Astrocyte of the cerebellum (primary cell): ENCODE measurements at regions not wholly inside any gene's neighbourhood (a gene's known extent, or its start where the extent isn't known, plus 50 kb on each side); places are given as distances from the start of the nearest gene placed in this dataset.

Source experiments
- DNase-seq: peaks from one replicate; pipeline ENCODE4 v3.0.0-alpha.2; 2011; ENCODE audit warnings: low read depth
- H3K4me3 ChIP-seq: 2 replicates; pipeline ENCODE4 v1.5.1; 2011; ENCODE audit warnings: mild to moderate bottlenecking, low read depth, low read length, moderate library complexity
- CTCF ChIP-seq: IDR thresholded peaks from 2 replicates; pipeline ENCODE4 v1.5.1; 2012; ENCODE audit warnings: low read length, low read depth, moderate library complexity, mild to moderate bottlenecking; ENCODE audit errors: missing control alignments
- in situ Hi-C: cut with HindIII; loops from 2 replicates; pipeline ENCODE4 v1.10.0; 2017; ENCODE audit warnings: low sequenced_read_pairs

GRCh38 chr4:186016796-186017195 is 52.2 kb upstream of the TLR3 start:
- in situ Hi-C loops = loop anchor here (5.0 kb wide), 1 partner anchor 94 kb away; no protein-coding TSS in a partner anchor
- no peak for DNase-seq
- no peak for TF ChIP-seq CTCF
- no peak overlapping the region for H3K4me3 ChIP-seq

GRCh38 chr4:186017801-186018200 is 51.2 kb upstream of the TLR3 start:
- DNase-seq = no peak
- TF ChIP-seq CTCF = no peak
- in situ Hi-C loops = loop anchor here (5.0 kb wide), 1 partner anchor 96 kb away; no protein-coding TSS in a partner anchor
- H3K4me3 ChIP-seq = no peak overlapping the region

- no peak overlapping the region for H3K4me3 ChIP-seq
- in situ Hi-C loops = loop anchor here (5.0 kb wide), 1 partner anchor 96 kb away; no protein-coding TSS in a partner anchor
- no peak for DNase-seq
- TF ChIP-seq CTCF = no peak
These were observed 50.7 kb upstream of the TLR3 start for GRCh38 chr4:186018261-186018660.

- TF ChIP-seq CTCF = no peak
- in situ Hi-C loops = loop anchor here (5.0 kb wide), 1 partner anchor 96 kb away; no protein-coding TSS in a partner anchor
- no peak overlapping the region for H3K4me3 ChIP-seq
- DNase-seq = no peak
These were observed 50.2 kb upstream of the TLR3 start for GRCh38 chr4:186018784-186019183.
